ENCODE measurements at regions not wholly inside any gene's neighbourhood (a gene's known extent, or its start where the extent isn't known, plus 50 kb on each side); places are given as distances from the start of the nearest gene placed in this dataset.
"Not testable (repeated sequence)": the region's sequence is repeated elsewhere in the genome, so short reads cannot be mapped to it uniquely, and the experiment has no call there.

DNA sequence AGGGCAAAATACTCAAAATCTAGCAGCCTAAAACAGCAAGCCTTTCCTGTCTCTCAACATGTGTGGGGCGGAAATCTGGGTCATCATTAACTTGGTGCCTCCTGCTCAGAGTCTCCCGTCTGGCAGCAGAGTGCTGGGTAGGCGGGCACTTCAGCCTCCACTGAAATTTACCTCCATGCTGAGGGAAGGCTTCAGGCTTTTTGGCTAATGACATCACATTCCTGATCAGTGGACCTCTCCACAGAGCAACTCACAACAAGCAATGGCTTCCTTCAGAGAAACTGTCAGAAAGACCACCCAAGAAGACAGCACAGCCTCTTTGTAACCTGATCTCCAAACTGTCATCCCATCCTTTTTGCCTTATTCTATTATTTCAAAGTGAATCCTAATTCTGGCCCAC, 1109.0 kb downstream of the UQCRFS1 start:
- H3K9me3 Mint-ChIP-seq, result no peaks in the 10 kb centered on the region
- intact Hi-C loops (cut with micrococcal nuclease), result no loop called here
- CTCF ChIA-PET, result no interaction called here
- no peak overlapping the region for H3K4me3 Mint-ChIP-seq
- H3K27me3 Mint-ChIP-seq, result no peaks in the 10 kb centered on the region
- H3K36me3 Mint-ChIP-seq (ENCODE audit: low read depth), result no peaks in the 10 kb centered on the region
- TF ChIP-seq, protein P1, sequence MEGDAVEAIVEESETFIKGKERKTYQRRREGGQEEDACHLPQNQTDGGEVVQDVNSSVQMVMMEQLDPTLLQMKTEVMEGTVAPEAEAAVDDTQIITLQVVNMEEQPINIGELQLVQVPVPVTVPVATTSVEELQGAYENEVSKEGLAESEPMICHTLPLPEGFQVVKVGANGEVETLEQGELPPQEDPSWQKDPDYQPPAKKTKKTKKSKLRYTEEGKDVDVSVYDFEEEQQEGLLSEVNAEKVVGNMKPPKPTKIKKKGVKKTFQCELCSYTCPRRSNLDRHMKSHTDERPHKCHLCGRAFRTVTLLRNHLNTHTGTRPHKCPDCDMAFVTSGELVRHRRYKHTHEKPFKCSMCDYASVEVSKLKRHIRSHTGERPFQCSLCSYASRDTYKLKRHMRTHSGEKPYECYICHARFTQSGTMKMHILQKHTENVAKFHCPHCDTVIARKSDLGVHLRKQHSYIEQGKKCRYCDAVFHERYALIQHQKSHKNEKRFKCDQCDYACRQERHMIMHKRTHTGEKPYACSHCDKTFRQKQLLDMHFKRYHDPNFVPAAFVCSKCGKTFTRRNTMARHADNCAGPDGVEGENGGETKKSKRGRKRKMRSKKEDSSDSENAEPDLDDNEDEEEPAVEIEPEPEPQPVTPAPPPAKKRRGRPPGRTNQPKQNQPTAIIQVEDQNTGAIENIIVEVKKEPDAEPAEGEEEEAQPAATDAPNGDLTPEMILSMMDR (IDR thresholded peaks at IDR 0.05), result no peak
- no peaks in the 10 kb centered on the region for H3K4me1 Mint-ChIP-seq (ENCODE audit: low read depth)
- DNase-seq (no peak), ATAC-seq (no peak)
- no peak overlapping the region for H3K27ac Mint-ChIP-seq
- POLR2A ChIA-PET, result no interaction called here

- H3K27ac Mint-ChIP-seq; DNase-seq; H3K4me3 Mint-ChIP-seq; H3K27me3 Mint-ChIP-seq; POLR2A ChIA-PET; H3K4me1 Mint-ChIP-seq (ENCODE audit: low read depth); H3K36me3 Mint-ChIP-seq (ENCODE audit: low read depth); CTCF ChIA-PET; ATAC-seq; intact Hi-C loops (cut with micrococcal nuclease): not testable (repeated sequence)
- peaks cover 10% of the 10 kb centered on the region for H3K9me3 Mint-ChIP-seq
These were observed 1128.2 kb downstream of the UQCRFS1 start for GRCh38 chr19:28084659-28085157.

- CTCF ChIA-PET, result no interaction called here
- Mint-ChIP-seq H3K27ac (no peak overlapping the region), H3K36me3 (ENCODE audit: low read depth) (no peaks in the 10 kb centered on the region), H3K4me3 (no peak overlapping the region), H3K27me3 (peaks cover 4% of the 10 kb centered on the region), H3K9me3 (peaks cover 6% of the 10 kb centered on the region), H3K4me1 (ENCODE audit: low read depth) (no peaks in the 10 kb centered on the region)
- TF ChIP-seq, protein P1 (IDR thresholded peaks at IDR 0.05), result no peak
- intact Hi-C loops (cut with micrococcal nuclease), result no loop called here
- POLR2A ChIA-PET, result no interaction called here
- DNase-seq, result no peak
- no peak for ATAC-seq
These were observed 1136.3 kb downstream of the UQCRFS1 start for GRCh38 chr19:28076628-28077027.

GRCh38 chr19:28075229-28075628, 1137.7 kb downstream of the UQCRFS1 start:
- H3K27ac Mint-ChIP-seq, result no peak overlapping the region
- peaks cover 6% of the 10 kb centered on the region for H3K9me3 Mint-ChIP-seq
- ChIA-PET CTCF (no interaction called here), POLR2A (no interaction called here)
- no peak for ATAC-seq
- H3K27me3 Mint-ChIP-seq, result peaks cover 4% of the 10 kb centered on the region
- DNase-seq, result no peak
- intact Hi-C loops (cut with micrococcal nuclease), result no loop called here
- TF ChIP-seq, protein P1 (IDR thresholded peaks at IDR 0.05), result no peak
- H3K36me3 Mint-ChIP-seq (ENCODE audit: low read depth), result no peaks in the 10 kb centered on the region
- no peak overlapping the region for H3K4me3 Mint-ChIP-seq
- no peaks in the 10 kb centered on the region for H3K4me1 Mint-ChIP-seq (ENCODE audit: low read depth)

- Mint-ChIP-seq H3K9me3 (peaks cover 5% of the 10 kb centered on the region), H3K4me3 (no peak overlapping the region), H3K27me3 (peaks cover 4% of the 10 kb centered on the region), H3K27ac (no peak overlapping the region), H3K4me1 (ENCODE audit: low read depth) (no peaks in the 10 kb centered on the region), H3K36me3 (ENCODE audit: low read depth) (no peaks in the 10 kb centered on the region)
- ATAC-seq (no peak), DNase-seq (no peak)
- TF ChIP-seq, protein P1 (IDR thresholded peaks at IDR 0.05), result no peak
- CTCF ChIA-PET, result no interaction called here
- POLR2A ChIA-PET, result no interaction called here
- intact Hi-C loops (cut with micrococcal nuclease), result no loop called here
These were observed 1138.2 kb downstream of the UQCRFS1 start for GRCh38 chr19:28074773-28075172.

- no peaks in the 10 kb centered on the region for H3K36me3 Mint-ChIP-seq (ENCODE audit: low read depth)
- no peaks in the 10 kb centered on the region for H3K27me3 Mint-ChIP-seq
- no peak overlapping the region for H3K4me3 Mint-ChIP-seq
- DNase-seq, result no peak
- no peak for ATAC-seq
- no peaks in the 10 kb centered on the region for H3K4me1 Mint-ChIP-seq (ENCODE audit: low read depth)
- ChIA-PET POLR2A (no interaction called here), CTCF (no interaction called here)
- intact Hi-C loops (cut with micrococcal nuclease), result no loop called here
- H3K27ac Mint-ChIP-seq, result no peak overlapping the region
- H3K9me3 Mint-ChIP-seq, result no peaks in the 10 kb centered on the region
- TF ChIP-seq, protein P1 (IDR thresholded peaks at IDR 0.05), result no peak
These were observed 1145.1 kb downstream of the UQCRFS1 start for GRCh38 chr19:28067882-28068281.

Data from activated CD8-positive, alpha-beta T cell treated with anti-CD3 and anti-CD28 coated beads for 36 hours (primary cell).